GM04504 (cell line): ENCODE measurements at regions not wholly inside any gene's neighbourhood (a gene's known extent, or its start where the extent isn't known, plus 50 kb on each side); places are given as distances from the start of the nearest gene placed in this dataset.

ENCODE experiments used
- DNase-seq: peaks from one replicate; pipeline ENCODE4 v3.0.0-alpha.2; 2012; ENCODE audit warnings: low read depth

DNA sequence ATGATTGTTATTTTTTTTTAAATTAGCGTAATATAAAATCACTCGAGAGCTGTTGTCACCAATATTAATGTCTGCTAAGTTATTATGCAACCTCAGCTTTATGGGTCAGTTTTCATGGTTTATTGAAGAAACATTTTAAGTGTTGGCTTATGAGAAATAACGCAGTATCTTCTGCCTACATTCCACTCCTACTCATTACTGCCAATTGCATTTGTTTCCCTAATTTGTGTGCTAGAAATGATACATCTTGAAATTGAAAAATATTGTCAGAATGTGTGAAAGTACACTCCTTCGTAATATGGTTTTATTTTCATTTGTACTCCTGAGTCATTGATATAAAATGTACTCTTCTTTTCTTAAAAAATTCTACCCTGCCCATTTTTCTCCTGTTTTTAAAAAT, 333.3 kb upstream of the HSF2 start:
- DNase-seq, result no peak

GRCh38 chr6:122068291-122068769, 331.1 kb upstream of the HSF2 start:
- no peak for DNase-seq

GRCh38 chr6:122069932-122070331, 329.5 kb upstream of the HSF2 start:
- no peak for DNase-seq

DNA sequence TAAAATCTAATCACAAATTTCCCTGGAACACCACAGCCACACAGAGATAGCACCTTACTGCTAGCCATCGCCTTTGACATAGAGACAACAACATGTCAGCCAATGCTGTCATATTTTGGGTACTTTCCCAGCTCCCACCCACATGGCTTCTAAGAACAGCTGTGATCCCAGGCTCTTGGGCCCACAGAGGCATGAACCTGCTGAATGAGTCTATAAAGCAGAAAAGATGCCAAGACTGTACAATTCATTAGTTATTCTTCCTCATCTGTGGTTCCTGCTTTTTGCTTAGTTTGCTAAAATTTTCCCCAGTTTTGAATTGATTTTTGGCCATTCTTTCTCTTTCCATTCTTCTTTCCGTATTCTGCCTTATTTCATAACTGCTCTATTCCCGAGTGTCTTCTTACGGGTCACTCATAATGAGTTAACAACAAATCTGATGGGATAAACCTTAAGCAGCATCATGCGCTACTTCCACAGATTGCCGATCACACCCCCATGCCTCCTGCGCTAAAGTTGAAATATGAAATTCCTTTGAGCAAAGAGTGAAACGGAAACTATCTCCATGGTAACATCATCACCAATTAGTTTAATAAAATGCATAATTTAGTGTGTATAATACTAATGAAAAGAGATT, 327.3 kb upstream of the HSF2 start:
- DNase-seq, result no peak

DNA sequence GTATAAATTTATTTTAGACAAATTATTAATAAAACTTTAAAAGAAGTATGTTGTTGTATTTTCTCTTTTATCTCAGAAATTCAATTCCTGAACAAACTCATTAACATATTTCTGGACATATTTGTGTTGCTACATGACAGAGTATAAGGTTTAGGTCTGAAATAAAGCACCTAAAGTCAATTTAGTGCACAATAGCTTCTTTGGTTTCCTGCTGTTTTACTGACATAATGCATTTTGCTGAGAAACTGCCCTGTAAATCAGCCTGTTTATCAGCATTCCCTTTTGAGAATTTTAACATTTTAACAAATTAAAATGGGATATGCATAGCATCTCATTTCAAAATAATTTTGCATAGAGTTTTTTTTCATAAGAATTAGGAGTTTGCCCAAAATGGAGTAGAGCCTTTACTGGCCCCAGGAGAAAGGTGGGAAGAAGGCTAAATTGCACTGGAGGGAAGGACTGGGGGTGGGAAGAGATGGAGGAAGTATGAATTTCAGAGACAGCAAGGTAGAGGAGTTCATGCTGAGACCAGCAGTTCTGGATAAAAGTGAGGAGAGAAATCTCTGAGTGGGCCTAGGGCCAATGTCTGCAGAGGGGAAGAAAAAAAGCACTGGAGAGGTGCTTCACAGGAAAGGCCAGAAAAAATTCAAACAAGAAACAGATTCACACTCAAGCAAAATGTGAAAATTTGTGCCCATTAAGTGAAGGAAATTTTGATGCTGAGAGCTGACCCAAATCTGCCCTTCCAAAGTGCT, 324.2 kb upstream of the HSF2 start:
- no peak for DNase-seq

DNA sequence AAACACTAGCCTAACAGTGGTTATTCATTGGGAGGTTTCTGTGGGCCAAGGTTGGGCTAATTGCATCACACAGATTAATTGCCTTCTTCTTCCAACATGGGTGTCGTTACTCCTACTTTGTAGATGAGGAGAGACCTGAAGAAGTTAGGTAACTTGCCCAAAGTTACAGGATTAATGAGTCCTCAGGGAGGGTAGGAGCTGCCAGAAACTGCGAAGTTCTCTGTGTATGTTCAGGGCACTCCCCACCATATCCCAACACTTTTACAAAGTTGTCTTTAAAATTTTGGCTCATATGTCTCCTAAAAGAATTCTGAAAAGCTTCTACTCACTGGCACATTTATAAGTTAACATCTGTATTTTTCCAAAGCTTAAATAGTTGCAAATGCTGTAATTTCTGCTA, 323.5 kb upstream of the HSF2 start:
- DNase-seq, result no peak

GRCh38 chr6:122077603-122078002, 321.8 kb upstream of the HSF2 start:
- no peak for DNase-seq

GRCh38 chr6:122078481-122078880, 321.0 kb upstream of the HSF2 start:
- DNase-seq, result no peak

GRCh38 chr6:122079916-122080315, 319.5 kb upstream of the HSF2 start:
- no peak for DNase-seq

- no peak for DNase-seq
Observed at GRCh38 chr6:122081921-122082320, 317.5 kb upstream of the HSF2 start.

DNA sequence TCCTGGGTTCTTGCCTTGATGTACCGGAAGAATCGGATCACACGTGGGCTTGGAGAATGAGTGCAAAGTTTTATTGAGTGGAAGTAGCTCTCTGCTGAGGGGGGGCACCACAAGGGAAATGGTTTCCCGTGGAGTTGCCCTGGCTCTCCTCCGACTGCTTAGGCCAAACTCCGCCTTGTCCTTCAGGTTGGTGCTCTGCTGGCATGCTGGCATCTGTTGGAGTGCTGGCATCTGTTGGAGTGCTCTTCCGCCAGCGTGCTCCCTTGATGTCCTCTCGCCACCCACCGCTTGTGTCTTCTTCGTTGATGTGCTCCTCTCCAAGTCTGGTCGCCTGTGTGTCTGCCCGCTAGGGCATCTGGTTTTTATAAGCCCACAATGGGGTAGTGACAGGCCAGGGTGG, 317.1 kb upstream of the HSF2 start:
- no peak for DNase-seq

DNA sequence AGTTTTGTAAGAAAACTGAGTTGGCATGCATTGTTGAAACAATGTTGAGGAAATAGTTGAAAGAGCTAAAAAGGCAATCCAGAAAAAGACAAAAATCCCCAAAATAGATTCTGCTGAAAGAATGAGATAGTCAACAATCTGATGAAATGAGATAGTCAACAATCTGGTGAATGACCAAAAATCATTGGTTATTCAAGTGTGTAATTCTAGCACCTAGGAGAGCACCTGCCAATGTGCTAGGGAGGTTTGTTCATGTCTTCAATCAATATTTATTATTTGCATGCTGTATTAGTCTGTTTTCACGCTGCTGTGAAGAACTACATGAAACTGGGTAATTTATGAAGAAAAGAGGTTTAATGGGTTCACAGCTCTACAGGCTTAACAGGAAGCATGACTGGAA, 307.1 kb upstream of the HSF2 start:
- no peak for DNase-seq

DNA sequence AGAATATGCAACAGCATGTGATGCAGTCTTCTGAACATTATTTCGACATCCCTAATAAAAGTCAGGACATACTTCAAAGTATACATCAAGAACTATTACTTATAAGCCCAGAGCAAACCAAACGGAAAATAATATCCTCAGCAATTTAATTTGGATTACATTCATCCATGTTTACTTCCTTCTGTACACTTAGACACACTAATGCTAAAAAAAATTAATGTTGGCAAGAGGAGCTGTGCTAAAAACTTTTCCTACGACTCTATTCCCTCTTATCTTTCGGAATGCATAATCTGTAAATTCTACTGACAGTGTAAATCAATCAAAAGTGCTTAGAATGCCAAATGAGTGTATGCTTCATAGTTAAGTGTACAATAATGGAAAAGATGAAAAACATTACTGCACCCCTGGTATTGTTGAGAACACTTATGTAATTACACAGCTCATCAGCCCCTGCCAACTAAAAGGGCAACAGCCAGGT, 301.2 kb upstream of the HSF2 start:
- DNase-seq, result no peak

DNA sequence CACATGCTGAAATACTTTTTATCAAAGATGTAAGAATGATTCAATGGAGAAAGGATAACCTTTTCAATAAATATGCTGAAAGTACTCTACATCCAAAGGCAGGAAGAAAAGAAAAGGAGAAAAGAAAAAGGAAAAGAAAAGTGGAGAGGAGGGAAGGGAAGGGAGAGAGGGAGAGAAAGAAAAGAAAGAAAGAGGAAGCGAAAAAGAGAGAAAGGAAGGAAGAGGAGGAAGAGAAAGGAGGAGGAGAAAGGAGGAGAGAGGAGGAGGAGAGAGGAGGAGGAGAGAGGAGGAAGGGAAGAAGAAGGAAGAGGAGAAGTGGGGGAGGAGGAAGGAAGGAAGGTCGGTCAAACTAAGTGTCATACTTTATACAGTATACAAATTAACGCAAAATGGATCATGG, 297.4 kb upstream of the HSF2 start:
- DNase-seq, result no peak

DNA sequence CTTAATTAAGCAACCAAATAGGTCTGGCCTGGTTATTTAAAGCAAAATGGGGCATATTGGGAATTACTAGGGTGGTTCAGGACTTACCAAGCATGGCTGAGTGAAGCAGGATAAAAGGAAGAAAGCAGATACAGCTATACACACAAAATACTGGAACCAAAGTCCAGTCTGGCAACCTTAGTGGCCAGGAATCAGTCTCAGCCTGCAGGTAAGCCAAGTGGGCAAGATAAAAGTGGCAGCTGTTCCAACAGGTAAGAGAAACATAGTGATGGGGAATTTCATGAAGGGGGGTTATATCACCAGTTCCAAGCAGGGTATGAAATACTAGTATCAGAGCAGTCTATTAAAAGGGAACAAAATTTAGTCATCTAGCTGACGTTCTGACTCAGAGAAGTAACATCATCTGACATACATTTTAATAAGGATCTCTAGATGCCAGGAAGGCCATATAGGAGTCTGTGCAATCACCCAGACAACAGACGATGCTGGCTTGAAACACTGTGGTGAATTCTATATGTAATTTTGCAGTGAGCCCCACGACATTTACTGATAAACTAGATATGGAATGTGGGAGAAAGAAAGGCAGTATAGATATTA, 292.1 kb upstream of the HSF2 start:
- DNase-seq, result no peak

DNA sequence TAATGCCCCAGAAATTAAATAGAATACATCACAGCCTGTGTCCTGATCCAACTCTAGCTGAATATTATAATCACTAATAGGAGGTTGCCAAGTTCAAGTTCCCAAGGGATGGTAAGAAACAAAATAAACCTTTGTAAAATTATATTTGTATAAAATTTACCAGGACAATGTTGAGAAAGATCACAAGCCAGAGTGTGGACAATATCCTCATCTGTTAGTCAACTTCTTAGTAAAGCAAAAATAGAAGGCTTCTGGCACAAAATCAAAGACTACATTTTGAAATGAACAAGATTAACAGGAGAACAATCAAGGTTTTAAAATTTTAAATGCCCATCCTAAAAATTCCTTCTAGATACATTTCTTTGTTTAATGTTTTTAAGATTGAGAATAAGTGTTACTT, 290.4 kb upstream of the HSF2 start:
- DNase-seq, result no peak

DNA sequence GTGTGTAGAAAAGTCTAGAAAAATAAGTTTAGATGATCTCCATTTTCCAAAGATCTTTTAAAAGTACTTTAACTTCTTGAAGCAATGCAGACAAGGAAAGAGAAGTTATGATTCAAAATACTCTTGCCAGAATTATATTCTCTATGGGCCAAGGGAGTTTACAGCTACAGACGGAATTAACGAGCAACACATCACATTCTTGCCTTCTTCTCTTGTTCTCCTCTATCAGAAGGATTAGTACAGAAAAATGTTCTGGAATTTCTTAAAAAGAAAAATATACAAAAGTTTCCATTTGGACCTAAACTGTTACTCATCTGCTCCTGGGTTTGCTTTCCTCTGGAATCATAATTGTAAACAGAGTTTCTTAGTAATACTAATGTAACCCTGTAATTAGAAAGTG, 284.7 kb upstream of the HSF2 start:
- DNase-seq, result no peak

DNA sequence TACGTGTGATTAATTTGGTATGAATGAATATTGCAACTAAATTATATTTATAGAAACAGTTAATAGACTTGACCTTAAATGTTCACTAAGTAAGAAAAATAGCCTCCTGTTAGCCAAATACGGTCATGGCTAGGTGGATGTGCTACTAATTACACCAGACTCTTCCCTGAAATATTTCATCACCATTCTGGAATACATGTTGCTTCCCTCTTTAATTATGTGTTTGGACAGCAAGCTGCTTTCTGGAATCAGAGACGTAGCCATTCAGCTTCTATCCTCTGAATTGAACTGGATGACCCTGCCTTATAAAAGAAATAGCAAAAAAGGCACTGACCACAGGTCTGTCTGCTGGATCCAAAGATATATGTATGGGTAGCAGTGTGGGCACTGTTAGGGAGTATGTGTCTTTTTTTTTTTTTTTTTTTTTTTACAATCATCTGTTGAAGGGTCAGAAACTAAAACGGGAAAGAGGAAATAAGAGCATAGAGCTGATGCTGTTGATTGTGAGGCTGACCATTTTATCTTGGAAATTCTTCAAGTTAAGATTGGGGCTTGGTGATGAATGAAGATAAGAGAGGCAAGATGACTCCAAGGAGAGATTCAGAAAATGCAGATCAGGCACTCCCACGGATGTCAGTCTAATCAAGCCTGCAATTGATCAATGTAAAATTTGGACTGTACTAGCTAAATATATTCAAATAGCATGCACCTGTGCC, 283.2 kb upstream of the HSF2 start:
- DNase-seq, result no peak

DNA sequence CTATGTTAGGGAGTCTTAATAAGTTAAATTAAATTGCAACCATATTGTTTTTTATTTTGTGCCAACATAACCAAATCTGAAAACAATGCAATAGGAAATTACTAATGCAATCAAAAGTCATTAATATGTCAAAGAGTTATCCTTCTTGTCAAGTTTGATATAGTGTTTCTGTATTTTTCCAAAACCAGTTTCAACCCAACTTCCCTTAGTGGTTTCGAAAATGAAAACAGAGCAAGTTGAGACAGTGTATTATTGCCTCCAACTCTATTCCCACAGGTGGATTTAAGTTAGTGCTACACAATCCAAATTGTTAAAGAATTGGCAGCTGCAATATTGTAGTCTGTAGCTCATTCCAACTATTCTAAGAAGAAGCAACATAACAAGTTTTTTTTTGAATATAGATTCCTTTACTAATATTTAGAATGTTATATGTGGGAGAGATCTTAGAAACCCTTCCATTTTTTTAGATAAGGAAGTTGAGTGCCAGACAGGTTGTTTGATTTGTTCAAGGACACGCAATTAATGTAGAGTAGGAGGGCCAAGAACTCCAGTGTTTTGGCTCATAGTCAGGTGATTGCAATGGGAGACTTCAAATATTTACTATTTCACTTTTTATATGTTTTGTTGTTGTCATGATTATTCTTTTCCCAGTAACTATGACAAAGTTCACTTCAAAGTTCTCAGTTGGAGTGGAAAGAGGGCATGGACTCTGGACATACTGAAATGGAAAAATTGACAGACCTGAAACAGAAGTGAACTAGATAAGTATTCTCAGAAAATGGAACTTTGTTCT, 282.4 kb upstream of the HSF2 start:
- DNase-seq, result no peak

- no peak for DNase-seq
Observed at GRCh38 chr6:122118945-122119506, 280.4 kb upstream of the HSF2 start.

GRCh38 chr6:122122202-122122601, 277.2 kb upstream of the HSF2 start:
- no peak for DNase-seq

- no peak for DNase-seq
Observed at GRCh38 chr6:122122686-122123085, 276.8 kb upstream of the HSF2 start.
